OCI-LY1 (cell line): ENCODE measurements at regions not wholly inside any gene's neighbourhood (a gene's known extent, or its start where the extent isn't known, plus 50 kb on each side); places are given as distances from the start of the nearest gene placed in this dataset.

Experiments
- H2AFZ ChIP-seq: fragments of 200-600 bp; sonication (generic), shearing (Covaris generic); 2 replicates; pipeline ENCODE4 v1.6.0; 2014; ENCODE audit warnings: antibody characterized with exemption, mild to moderate bottlenecking, low read length
- H3F3A ChIP-seq: fragments of 200-600 bp; sonication (generic), shearing (Covaris generic); 2 replicates; pipeline ENCODE4 v1.6.0; 2014; ENCODE audit warnings: mild to moderate bottlenecking, antibody characterized with exemption, low read length, moderate library complexity; ENCODE audit not compliant: insufficient read depth
- H3K27ac ChIP-seq: fragments of 200-600 bp; sonication (generic); 2 replicates; pipeline ENCODE4 v1.5.1; 2014; ENCODE audit warnings: low read length, mixed run types, mild to moderate bottlenecking, low read depth; ENCODE audit not compliant: poor library complexity, severe bottlenecking
- H3K27me3 ChIP-seq: fragments of 200-600 bp; sonication (generic); 2 replicates; pipeline ENCODE4 v1.6.0; 2014; ENCODE audit warnings: antibody characterized with exemption, mild to moderate bottlenecking, low read length, moderate library complexity; ENCODE audit not compliant: insufficient read depth
- H3K36me3 ChIP-seq: fragments of 200-600 bp; sonication (generic); 2 replicates; pipeline ENCODE4 v1.6.1; 2014; ENCODE audit warnings: mild to moderate bottlenecking, antibody characterized with exemption, low read length, moderate library complexity, mixed read lengths; ENCODE audit not compliant: insufficient read depth
- H3K4me1 ChIP-seq: fragments of 200-600 bp; sonication (generic); 2 replicates; pipeline ENCODE4 v1.5.1; 2014; ENCODE audit warnings: mild to moderate bottlenecking, low read length, moderate library complexity; ENCODE audit not compliant: insufficient read depth, severe bottlenecking
- H3K4me2 ChIP-seq: fragments of 200-600 bp; sonication (generic), shearing (Covaris generic); 2 replicates; pipeline ENCODE4 v1.6.1; 2014; ENCODE audit warnings: low read length
- H3K4me3 ChIP-seq: fragments of 200-600 bp; sonication (generic); 2 replicates; pipeline ENCODE4 v1.5.1; 2014; ENCODE audit warnings: low read length, low read depth, mild to moderate bottlenecking, mixed read lengths; ENCODE audit not compliant: poor library complexity, severe bottlenecking
- H3K79me2 ChIP-seq: fragments of 200-600 bp; shearing (Covaris generic); 2 replicates; pipeline ENCODE4 v1.6.1; 2016; ENCODE audit warnings: mixed run types, low read length, mixed read lengths; ENCODE audit not compliant: insufficient read depth
- H3K9ac ChIP-seq: fragments of 200-600 bp; sonication (generic), shearing (Covaris generic); 2 replicates; pipeline ENCODE4 v1.6.1; 2014; ENCODE audit warnings: mild to moderate bottlenecking, low read length, mixed read lengths
- H3K9me2 ChIP-seq: fragments of 200-600 bp; sonication (generic), shearing (Covaris generic); 2 replicates; pipeline ENCODE4 v1.6.1; 2014; ENCODE audit warnings: low read depth, mild to moderate bottlenecking, low read length, mixed read lengths
- H3K9me3 ChIP-seq: fragments of 200-600 bp; shearing (Covaris generic); 2 replicates; pipeline ENCODE4 v1.6.1; 2014; ENCODE audit warnings: low read length, mixed read lengths
- H4K20me1 ChIP-seq: fragments of 200-600 bp; sonication (generic), shearing (Covaris generic); 2 replicates; pipeline ENCODE4 v1.6.0; 2016; ENCODE audit warnings: mild to moderate bottlenecking, low read length; ENCODE audit not compliant: insufficient read depth
- EZH2 ChIP-seq: fragments of 200-600 bp; sonication (generic), shearing (Covaris generic); IDR thresholded peaks from 2 replicates; pipeline ENCODE4 v1.8.0; 2017; ENCODE audit warnings: borderline replicate concordance, mixed run types, mild to moderate bottlenecking, antibody characterized with exemption, low read length, moderate library complexity, mixed read lengths
- TF ChIP-seq, protein P1 (sequence below): fragments of 200-600 bp; sonication (generic), shearing (Covaris generic); IDR thresholded peaks from 2 replicates; pipeline ENCODE4 v1.5.1; 2017; ENCODE audit warnings: mild to moderate bottlenecking, antibody characterized with exemption, low read length, moderate library complexity, mixed read lengths

DNA sequence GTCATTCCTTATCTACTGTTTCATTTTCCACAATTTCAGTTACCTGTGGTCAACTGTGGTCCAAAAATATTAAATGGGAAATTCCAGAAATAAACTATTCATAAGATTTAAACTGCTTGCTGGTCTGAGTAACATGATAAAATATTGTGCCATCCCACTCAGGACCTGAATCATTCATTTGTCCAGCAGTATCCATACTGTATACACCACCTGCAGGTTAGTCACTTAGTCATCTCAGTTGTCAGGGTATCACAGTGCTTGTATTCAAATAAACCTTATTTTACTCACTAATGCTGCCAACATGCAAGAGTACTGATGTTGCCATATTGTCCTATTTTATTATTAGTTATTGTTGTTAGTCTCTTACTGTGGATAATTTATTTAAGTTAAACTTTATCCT lies 139.7 kb downstream of the FBXO4 start:
- no peaks in the 10 kb centered on the region for H3K79me2 ChIP-seq
- no peaks in the 10 kb centered on the region for H3K27me3 ChIP-seq
- no peaks in the 10 kb centered on the region for H3F3A ChIP-seq
- H3K4me2 ChIP-seq = no peak overlapping the region
- H3K36me3 ChIP-seq = no peaks in the 10 kb centered on the region
- no peaks in the 10 kb centered on the region for H3K9me3 ChIP-seq
- H3K9ac ChIP-seq = no peak overlapping the region
- no peaks in the 10 kb centered on the region for H3K4me1 ChIP-seq
- no peaks in the 10 kb centered on the region for H3K9me2 ChIP-seq
- no peaks in the 10 kb centered on the region for H4K20me1 ChIP-seq
- no peak overlapping the region for H3K4me3 ChIP-seq
- H2AFZ ChIP-seq = no peak overlapping the region
- H3K27ac ChIP-seq = no peak overlapping the region
- TF ChIP-seq EZH2 = no peak
- TF ChIP-seq, protein P1, sequence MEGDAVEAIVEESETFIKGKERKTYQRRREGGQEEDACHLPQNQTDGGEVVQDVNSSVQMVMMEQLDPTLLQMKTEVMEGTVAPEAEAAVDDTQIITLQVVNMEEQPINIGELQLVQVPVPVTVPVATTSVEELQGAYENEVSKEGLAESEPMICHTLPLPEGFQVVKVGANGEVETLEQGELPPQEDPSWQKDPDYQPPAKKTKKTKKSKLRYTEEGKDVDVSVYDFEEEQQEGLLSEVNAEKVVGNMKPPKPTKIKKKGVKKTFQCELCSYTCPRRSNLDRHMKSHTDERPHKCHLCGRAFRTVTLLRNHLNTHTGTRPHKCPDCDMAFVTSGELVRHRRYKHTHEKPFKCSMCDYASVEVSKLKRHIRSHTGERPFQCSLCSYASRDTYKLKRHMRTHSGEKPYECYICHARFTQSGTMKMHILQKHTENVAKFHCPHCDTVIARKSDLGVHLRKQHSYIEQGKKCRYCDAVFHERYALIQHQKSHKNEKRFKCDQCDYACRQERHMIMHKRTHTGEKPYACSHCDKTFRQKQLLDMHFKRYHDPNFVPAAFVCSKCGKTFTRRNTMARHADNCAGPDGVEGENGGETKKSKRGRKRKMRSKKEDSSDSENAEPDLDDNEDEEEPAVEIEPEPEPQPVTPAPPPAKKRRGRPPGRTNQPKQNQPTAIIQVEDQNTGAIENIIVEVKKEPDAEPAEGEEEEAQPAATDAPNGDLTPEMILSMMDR = no peak

DNA sequence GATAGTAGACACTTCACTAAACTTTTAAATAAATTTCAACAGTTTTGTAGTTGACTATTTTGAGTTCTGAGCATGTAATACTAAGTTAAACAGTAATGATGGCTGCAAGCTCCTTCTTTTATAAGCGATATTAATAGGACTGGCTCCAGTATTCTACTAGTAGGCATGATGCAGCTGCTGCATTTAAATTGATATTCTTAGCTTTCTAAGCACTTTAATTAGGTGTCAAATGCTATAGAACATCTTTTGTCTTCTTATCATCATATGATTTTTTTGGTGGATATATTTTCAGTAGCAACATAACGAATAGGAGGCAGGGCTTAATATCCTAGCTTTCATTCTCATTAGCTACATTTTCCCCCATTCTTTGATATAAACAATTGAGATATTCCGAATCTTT lies 141.1 kb downstream of the FBXO4 start:
- Histone ChIP-seq H3K9ac (no peak overlapping the region), H3K9me2 (no peaks in the 10 kb centered on the region), H3K27me3 (no peaks in the 10 kb centered on the region), H3K79me2 (no peaks in the 10 kb centered on the region), H2AFZ (no peak overlapping the region), H3K4me1 (no peaks in the 10 kb centered on the region), H3K4me3 (no peak overlapping the region), H3K36me3 (no peaks in the 10 kb centered on the region), H3K4me2 (no peak overlapping the region), H3F3A (no peaks in the 10 kb centered on the region), H4K20me1 (no peaks in the 10 kb centered on the region), H3K27ac (no peak overlapping the region), H3K9me3 (no peaks in the 10 kb centered on the region)
- TF ChIP-seq, protein P1 = no peak
- no peak for TF ChIP-seq EZH2

DNA sequence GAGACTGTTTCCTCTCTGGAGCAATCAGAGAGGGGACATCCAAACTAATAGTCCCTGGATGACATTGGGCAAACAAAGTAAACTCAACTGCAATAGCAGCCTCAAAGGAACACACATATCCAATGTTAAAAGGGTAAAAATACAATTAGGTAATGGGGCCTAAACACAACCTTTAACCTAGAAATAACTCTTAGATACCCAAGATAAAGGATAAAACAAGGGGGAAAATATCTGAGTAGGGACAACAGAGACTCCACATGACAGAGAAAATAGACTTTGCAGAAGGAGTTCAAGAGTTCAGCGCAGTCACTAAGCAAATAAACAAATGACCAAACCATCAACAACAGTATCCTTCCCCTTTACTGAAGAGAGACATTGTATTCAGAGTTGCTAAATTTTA lies 149.3 kb downstream of the FBXO4 start:
- no peak for TF ChIP-seq EZH2
- TF ChIP-seq, protein P1 = no peak
- H3K27me3 ChIP-seq = no peaks in the 10 kb centered on the region
- no peaks in the 10 kb centered on the region for H3K9me3 ChIP-seq
- no peaks in the 10 kb centered on the region for H3K9me2 ChIP-seq
- H3K9ac ChIP-seq = no peak overlapping the region
- H3K27ac ChIP-seq = no peak overlapping the region
- no peak overlapping the region for H3K4me3 ChIP-seq
- no peaks in the 10 kb centered on the region for H3F3A ChIP-seq
- no peak overlapping the region for H2AFZ ChIP-seq
- no peaks in the 10 kb centered on the region for H4K20me1 ChIP-seq
- H3K79me2 ChIP-seq = no peaks in the 10 kb centered on the region
- H3K4me2 ChIP-seq = no peak overlapping the region
- no peaks in the 10 kb centered on the region for H3K36me3 ChIP-seq
- no peaks in the 10 kb centered on the region for H3K4me1 ChIP-seq
